HG03039 (cell line): ENCODE measurements at regions not wholly inside any gene's neighbourhood (a gene's known extent, or its start where the extent isn't known, plus 50 kb on each side); places are given as distances from the start of the nearest gene placed in this dataset.
"Not testable (repeated sequence)": the region's sequence is repeated elsewhere in the genome, so short reads cannot be mapped to it uniquely, and the experiment has no call there.

Source experiments
- ATAC-seq: cut with Tn5 transposase; IDR thresholded peaks from one replicate; pipeline ENCODE4 v1.9.1; 2021; ENCODE audit warnings: mild to moderate bottlenecking, moderate library complexity; ENCODE audit not compliant: unreplicated experiment

DNA sequence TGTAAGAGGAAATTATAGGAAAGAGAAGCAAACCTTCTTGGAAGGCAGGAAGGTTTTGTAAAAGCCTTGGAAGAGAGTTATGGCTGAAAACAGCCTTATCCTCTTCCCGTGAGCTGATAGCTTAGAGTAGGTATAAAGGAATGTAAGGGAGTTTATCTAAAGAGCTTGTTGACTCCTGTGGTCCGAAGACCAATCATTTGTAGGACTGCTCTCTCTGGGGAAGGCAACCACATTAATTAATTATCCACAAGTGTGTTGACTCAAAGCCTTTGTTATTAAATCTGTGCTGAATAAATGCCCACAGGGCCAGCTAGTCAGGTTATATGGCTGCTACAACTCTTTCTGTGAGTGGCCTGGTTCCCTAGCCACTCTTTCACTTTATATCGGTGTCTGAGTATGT is 452.1 kb upstream of the RASGRP1 start:
- ATAC-seq, result no peak

DNA sequence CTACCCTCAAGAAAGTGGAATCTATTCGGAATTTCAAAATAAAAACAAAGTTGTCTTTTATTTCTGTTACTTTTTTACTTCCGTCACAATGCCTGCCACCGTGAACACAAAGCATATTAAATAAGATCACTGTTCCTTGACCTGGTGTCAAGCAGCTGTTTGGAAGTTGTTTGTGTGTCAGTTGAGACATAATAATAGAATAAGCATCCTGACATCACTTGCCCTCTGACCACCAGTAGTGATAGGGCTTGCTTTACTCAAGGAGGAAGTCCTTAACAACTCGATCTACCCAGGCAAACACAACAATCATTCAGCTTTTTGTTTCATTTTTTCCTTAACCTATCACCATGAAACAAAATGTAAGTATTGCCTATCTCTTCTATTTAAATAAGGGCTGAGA is 454.4 kb upstream of the RASGRP1 start:
- no peak for ATAC-seq

DNA sequence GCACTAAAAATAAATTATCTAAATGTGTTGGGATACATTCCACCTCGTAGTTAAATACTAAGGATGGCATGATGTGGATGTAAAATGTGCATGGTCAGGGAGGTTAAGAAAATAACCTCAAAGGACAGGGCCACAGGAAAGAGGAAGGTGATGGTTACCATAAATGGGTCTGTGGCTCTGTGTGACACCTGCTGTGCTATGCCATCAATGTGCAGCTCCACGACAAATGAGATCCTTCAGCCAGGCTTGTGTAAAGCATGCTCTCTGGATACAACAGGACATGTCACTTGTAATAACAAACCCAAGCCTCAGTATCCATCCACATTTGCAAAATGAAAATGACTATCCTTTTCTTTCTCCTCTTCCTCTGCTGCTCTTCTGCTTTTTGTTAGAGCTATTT is 456.7 kb upstream of the RASGRP1 start:
- ATAC-seq, result no peak

DNA sequence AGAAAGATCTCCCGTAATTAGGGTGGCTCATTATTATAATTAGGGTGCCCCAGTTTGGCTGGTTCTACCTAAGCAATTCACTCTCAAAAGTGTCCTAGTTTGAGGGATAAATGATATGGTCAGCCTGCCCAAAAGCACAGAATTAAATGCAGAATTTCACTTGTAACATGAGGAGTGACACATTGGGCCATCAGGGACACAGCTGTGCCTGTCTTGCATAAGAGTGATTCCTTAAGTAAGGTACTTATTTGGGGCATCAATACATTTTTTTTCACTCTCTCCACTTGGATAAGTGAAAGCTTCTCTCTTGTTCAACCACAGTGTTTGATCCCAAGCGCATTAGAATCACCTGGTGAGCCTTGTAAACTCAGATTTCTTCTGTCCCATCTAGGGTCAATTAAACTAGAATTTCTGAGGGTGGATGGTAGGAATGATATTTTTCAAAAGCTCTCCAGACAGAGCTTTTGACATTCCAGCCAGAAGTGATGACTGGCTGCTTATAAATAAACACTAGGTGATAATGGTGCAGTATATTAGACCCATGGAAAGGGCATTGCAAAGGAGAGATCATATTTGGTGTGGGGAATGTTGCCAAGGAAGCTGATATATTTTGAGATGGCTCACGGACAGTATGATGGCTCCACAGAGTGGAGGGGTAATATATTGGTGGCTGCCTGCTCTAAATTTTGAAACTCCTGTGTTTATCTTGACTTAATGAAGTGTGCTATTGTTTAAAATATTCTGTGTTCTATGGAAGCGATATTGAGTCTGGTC is 458.1 kb upstream of the RASGRP1 start:
- no peak for ATAC-seq

DNA sequence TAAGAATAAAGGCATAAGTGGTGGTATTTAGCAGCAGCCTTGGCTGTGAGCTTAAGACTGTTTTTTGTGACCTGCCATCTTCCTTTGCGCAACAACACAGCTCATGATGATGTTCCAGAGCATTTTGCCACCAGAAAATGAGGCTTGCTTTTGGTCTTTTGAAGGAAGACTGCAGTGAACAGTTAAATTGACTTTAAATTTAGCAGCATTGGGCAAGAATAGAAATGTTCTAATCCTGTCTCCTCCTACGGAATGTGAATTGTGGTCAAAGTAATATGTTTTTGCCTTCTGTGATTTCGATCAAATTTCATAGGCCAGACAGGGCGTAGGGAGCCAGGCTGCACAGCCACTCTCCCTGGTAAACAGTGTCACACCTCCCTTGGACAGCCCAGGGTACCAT is 460.7 kb upstream of the RASGRP1 start:
- ATAC-seq, result no peak

DNA sequence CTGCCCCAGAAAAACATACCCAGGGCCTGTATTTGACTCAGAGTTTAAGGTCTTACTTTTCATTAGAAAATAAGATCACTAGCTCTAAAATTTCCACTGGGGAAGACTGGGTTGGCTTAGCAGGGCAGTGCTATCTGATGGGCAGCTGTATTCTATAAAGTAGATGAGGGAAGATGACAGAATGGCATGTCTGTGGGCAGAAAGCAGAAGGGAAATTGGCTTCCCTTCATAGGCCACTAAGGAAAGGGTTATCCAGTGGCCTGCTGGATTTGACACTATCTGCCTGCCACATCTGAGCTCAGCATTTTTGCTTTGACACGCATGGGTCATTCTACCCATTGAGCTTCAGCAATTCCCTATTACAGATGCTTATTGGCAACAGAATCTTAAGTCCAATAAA is 461.3 kb upstream of the RASGRP1 start:
- no peak for ATAC-seq

DNA sequence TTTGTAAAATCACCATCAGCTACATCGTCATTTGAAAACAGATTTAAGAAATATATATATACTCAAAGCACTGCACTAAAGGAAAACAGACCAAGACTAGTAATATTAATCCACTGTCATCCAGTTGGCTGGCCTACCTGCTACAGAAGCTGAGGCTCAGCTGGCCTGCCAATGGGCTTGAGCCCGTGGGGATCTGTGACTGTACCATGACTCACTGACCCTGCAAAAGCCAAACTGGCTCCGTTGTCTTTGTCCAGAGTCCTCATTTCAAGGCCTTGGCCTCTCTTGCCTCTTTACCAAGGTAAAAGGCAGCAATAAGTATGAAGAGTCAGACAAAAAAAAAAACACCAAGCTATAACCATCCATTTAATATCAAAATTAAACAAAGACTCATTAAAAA is 463.5 kb upstream of the RASGRP1 start:
- ATAC-seq, result no peak

DNA sequence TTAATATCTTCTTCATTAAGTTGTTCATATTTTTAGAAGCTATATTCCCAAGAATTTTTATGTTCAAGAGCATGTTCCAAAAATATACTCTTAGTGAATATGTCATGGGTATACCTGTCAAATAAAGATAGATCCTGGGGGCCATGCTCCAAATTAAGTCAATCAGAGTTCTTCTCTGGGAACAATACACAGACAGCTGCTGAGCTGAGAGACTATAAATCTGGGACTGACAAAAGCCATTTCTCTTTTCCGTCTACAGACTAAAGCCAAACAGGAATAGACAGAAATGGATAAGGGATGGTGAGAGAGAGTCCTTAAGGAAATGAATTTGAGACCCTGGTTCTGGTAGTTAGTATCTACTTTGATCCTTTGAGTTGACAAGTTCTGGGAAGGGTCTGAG is 465.1 kb upstream of the RASGRP1 start:
- ATAC-seq, result no peak

DNA sequence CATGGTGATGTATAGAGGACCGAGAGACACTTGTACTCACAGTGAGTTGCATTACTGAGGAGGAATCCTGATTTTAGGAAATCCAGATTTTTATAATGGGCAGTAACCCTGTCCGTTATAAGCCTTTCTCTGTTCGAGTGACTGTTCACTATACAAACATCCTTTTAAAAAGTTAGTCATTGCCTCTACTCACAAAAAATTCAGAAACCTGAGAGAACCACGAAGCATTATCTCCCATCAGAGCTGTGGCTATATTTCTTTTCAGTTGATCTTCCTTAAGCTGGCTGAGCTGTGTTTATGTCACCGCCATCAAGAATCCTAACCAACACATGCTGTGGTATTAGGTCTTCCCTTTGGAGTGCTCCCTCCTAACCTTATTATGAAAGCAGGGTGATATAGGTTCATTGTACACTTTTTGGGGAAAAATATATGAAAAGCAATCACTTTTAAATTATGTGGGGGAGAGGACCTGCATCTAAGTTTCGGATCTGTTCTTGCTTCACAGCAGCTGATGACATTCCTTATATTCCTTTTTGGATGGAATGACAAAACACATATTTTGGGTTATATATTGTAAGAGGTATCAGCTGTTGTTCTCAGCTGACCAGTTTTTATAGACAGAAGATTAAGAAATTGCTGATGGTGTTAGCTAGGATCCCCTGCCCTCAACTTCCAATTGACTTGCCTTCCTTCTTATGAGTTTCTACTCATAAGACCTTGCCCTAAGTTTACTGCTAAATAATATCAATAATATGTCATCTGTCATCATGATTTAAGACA is 465.9 kb upstream of the RASGRP1 start:
- no peak for ATAC-seq

DNA sequence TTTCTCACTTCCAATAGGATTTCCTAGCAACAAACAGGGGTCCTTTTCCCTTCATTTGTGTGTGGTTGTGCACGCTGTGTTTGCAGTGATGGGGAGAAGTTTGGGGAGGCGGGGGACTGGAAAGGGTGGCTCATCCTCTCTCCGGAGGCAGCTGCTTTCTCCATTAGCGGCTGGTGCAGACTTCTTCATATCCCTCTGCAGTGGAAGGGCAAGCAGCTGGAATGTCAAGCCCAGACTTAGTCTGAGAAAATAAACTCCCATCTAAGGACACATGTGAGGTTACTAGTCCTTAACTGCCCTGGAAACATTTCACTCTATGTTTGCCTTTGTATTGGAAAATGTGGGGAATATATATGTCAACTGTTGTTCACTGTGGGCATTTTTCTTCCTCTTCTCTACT is 467.0 kb upstream of the RASGRP1 start:
- no peak for ATAC-seq

DNA sequence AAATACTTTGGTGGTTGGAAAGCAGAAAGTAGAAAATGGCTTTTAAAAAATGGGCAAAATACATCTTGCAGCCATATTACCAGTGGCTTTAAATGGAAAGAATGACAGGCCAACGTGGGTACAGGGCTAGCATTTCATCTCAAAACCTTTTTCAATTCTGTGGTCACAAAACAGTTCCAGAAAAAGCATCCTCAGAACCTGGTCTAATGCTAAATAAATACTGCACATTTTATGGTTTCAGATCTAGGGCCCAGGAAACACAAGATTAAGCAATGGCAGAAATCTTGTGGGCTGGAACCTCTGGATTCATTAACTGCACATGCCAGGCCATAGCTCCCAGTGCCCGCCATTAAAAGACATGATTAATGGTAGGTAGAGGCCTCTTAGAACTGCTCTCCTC is 470.2 kb upstream of the RASGRP1 start:
- ATAC-seq, result no peak

DNA sequence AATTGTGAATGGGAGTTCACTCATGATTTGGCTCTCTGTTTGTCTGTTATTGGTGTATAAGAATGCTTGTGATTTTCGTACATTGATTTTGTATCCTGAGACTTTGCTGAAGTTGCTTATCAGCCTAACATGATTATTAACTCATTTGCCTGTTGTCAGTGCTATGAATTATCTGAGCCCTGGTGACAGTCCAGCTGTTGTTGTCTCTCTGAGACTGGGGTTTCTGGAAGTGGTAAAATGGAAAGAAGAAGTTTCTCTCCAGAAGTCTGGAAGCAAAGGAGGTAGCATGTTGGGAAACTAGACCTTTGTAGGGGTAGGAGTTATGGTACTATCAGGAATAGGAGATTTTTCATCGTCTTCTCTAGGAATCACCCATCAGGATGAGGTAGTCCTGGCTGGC is 473.0 kb upstream of the RASGRP1 start:
- ATAC-seq, result not testable (repeated sequence)

DNA sequence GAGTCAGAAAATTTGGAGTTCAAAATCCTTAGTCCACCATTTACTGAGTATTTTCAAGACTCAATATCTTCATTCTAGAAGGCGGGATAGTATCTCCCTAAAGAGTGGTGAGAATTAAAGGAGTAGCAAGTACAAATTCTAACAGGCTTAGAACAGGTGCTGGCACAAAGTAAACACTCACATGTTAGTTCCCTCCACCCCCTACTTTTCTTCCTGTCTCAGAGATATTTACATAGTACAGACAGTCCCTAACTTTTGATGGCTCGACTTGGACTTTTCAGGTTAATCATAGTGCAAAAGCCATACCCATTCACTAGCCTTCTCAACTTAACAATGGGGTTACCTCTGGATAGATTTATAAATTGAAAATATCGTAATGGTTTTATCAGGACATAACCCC is 476.2 kb upstream of the RASGRP1 start:
- no peak for ATAC-seq

DNA sequence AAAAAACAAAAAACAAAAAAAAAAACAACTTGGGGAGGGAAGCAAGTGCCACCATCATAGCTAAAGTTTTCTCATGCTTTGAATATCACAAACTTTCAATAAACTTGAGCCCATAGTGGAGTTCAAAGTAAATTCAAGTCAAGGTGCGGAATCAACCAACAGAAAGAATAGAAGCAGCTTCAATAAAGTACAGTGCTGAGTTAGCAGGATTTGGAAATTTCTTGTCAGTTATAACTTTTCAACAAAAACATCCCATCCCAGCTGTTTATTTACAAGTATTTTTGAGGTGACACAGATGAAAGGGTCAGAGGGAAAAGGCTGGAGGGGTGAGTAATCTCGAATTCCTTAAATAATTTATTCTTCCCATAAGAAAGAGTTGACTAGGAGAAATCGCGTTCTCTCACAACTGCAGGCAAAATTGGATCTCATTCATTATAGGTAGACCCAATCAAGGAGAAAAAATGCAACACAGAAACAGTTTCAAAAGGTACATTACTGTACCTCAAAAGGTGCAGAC is 477.4 kb upstream of the RASGRP1 start:
- no peak for ATAC-seq

DNA sequence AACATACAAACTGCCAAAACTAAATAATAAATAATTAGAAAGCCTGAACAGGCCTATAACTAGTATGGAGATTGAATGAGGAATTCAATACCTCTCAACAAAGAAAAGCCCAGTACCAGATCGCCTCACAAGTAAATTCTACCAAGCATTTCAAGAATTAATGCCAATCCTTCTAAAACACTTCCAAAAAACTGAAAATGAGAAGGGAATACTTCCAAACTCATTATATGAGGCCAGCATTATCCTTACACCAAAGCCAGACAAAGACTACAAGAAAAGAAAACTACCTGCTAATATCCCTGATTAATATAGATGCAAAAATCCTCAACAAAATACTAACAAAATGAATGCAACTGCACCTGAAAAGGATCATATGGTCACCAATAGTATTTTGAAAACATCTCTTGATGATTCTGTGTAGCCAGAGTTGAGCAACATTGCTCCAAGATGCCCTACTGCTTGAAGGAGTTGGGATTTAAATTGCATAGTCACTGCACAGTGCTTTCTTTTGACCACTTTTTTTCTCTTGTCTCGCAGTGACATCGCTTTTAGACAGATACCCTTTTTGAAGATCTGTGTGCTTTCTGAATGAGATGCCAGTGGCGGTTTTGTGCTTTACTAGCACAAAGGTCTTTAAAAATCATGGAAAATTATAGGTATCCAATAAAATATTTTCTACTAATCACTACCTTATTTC is 487.2 kb upstream of the RASGRP1 start:
- no peak for ATAC-seq

DNA sequence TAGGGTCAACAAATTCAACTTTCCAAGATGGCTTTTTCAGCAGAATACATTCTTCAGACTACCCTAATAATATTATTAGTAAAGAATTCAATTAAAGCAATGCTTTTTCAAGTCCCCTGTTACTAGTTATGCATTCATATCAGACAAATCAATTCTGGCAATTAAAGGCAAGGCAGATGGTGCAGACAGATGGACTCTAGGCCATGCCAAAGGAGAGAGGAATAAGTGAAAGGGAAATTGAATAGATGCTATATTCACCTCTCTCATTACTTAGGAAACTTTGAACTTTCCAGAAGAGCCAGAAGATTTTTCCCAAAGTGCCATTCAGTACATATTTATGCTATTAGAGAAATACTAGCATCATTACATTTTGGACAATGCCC is 487.7 kb upstream of the RASGRP1 start:
- ATAC-seq, result no peak

DNA sequence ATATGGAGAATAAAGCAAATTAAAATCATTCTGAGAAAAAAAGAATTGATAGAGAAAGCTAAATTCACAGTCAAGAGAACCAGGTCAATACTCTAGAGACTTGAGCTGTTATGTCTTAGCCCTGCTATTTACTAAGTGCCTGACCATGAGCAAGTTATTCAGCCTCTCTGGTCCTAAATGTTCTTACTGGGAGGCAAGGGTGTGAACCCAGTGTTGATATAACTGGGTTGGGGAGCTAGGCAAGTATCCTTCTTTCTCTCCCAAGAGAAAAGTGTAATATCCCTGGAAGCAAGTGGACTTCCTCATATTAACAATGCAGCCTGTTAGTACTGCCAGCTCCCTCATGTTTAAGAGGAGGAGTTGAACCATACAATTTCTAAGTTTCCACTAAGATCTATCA is 488.9 kb upstream of the RASGRP1 start:
- no peak for ATAC-seq

DNA sequence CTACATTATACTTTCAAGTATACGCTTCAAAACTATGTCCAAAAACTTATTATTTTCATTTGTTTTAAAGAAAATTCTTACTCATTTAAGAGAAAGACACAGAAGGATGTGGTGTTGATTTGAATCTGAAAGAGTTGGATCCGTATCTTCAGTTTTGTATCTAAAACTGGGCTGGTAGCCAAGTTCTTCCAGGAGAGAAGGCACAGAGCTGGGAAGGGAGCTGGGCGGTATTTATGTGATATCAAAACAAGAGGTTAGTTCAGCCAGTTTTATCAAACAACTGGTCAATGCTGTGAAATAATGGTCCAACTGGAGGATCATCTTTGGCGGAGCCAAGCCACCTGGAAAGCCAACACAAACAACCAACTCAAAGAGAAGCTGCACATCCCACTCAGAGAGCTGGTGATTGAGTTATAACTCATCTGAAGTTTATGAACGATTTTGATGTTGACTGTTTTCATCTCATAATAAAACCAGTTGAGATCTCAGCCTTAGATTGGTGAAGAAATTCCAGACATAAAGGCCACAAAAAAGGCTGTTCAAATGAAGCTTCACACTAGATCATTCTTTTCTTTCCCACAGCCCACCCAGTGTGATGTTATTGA is 489.6 kb upstream of the RASGRP1 start:
- no peak for ATAC-seq

DNA sequence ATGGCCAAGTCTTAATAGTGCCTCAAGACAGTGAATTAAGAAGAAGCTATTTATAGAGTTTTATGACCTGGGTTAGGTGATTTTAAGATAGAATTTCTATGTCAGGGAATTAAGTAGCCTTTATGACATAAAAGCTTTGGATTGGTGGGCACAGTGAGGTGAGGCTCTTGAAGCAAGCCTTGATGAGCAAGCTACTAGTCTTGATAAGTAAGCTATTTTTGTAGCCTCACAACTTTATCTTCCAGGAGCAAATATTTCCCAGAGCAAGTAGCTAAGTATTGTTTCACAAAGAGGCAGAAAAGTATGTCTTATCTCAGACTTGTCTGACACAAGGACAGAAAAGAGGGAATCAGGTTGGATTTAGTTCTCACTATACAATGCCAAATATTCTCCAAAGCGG is 491.7 kb upstream of the RASGRP1 start:
- no peak for ATAC-seq

DNA sequence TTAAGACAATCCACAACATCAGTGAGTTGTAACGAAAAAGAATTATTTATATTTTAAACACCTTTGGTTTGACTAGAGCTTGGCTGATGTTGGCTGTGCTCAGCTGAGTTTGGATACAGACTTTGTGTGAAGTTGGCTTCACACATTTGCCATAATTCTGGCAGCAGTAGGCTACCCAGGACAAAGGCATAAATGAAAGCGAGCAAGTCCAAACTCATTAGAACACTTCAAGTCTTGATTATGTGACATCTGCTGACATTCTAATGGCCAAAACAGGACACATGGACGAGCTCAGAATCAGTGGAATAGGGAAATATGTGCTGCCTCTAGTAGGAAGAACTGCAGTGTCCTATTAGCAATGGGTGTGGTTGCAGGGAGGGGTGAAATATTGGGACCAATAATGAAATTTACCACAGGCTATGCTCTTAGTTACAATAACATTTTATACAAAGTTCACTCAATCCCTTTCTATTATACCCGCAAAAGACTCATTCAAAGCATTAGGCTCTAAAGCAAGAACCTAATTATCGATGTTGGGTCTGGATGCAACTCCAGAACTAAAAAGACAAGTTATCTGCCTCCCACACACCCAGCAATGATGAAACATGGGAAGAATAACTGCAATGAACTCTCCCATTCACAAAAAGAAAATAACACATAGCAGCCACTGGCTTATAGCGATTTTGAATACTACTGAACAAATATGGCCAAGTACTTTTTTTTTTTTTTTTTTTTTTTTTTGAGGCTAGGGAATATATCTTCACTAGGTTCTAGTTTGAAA is 493.9 kb upstream of the RASGRP1 start:
- ATAC-seq, result no peak

DNA sequence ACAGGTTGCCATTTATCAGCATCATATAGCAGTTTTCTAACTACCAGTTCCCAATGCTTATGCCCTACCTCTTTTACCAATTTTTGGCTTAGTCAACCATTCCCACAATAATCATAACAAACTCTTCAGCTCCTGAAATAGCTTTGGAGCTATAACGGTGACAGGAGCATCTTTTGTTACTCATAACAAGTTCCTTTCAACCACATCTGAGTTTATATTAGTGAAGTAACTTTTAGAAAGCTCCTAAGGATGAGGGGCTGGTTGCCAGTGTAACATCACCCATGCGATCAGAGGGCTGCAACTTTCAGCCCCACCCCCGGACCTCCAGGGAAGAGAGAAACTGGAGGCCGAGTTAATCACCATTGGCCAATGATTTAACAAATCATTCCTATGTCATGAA is 495.3 kb upstream of the RASGRP1 start:
- no peak for ATAC-seq
